ENCODE measurements at regions not wholly inside any gene's neighbourhood (a gene's known extent, or its start where the extent isn't known, plus 50 kb on each side); places are given as distances from the start of the nearest gene placed in this dataset.

GRCh38 chr15:95265419-95265997, 1034.1 kb downstream of the MCTP2 start:
- no peak for DNase-seq

- no peak for DNase-seq
Observed at GRCh38 chr15:95266451-95267061, 1035.2 kb downstream of the MCTP2 start.

- no peak for DNase-seq
Observed at GRCh38 chr15:95267481-95267880, 1036.1 kb downstream of the MCTP2 start.

- DNase-seq, result no peak
Observed at GRCh38 chr15:95269242-95270183, 1038.2 kb downstream of the MCTP2 start.

GRCh38 chr15:95274101-95274500, 1042.7 kb downstream of the MCTP2 start:
- no peak for DNase-seq

- DNase-seq, result no peak
Observed at GRCh38 chr15:95277266-95277665, 1045.9 kb downstream of the MCTP2 start.

- no peak for DNase-seq
Observed at GRCh38 chr15:95278532-95279245, 1047.3 kb downstream of the MCTP2 start.

GRCh38 chr15:95279277-95280019, 1048.1 kb downstream of the MCTP2 start:
- no peak for DNase-seq

- no peak for DNase-seq
Observed at GRCh38 chr15:95280711-95281110, 1049.3 kb downstream of the MCTP2 start.

- DNase-seq, result no peak
Observed at GRCh38 chr15:95281470-95281869, 1049.0 kb upstream of the NR2F2 start.

GRCh38 chr15:95284492-95284891, 1046.0 kb upstream of the NR2F2 start:
- no peak for DNase-seq

- no peak for DNase-seq
Observed at GRCh38 chr15:95284933-95285421, 1045.5 kb upstream of the NR2F2 start.

- DNase-seq, result no peak
Observed at GRCh38 chr15:95286352-95286880, 1044.1 kb upstream of the NR2F2 start.

- DNase-seq, result no peak
Observed at GRCh38 chr15:95287720-95288103, 1042.8 kb upstream of the NR2F2 start.

- DNase-seq, result no peak
Observed at GRCh38 chr15:95288626-95289025, 1041.9 kb upstream of the NR2F2 start.

- no peak for DNase-seq
Observed at GRCh38 chr15:95290176-95290974, 1040.1 kb upstream of the NR2F2 start.

- DNase-seq, result no peak
Observed at GRCh38 chr15:95291898-95292472, 1038.5 kb upstream of the NR2F2 start.

- DNase-seq, result no peak
Observed at GRCh38 chr15:95292785-95293450, 1037.6 kb upstream of the NR2F2 start.

GRCh38 chr15:95293456-95294031, 1037.0 kb upstream of the NR2F2 start:
- DNase-seq, result no peak

GRCh38 chr15:95295363-95295762, 1035.1 kb upstream of the NR2F2 start:
- no peak for DNase-seq

All from NCI-H2171 (cell line).